ENCODE measurements at regions not wholly inside any gene's neighbourhood (a gene's known extent, or its start where the extent isn't known, plus 50 kb on each side); places are given as distances from the start of the nearest gene placed in this dataset.

- intact Hi-C loops (cut with micrococcal nuclease) = no loop called here
- Histone ChIP-seq H3K9me1 (replicated peaks; ENCODE audit: control insufficient read depth, extremely low read depth, insufficient read depth, low read length) (no peaks in the 10 kb centered on the region), H3K4me3 (replicated peaks in 1 of 3; ENCODE audit: insufficient read depth in 1 of 3, low read depth in 1 of 3, low read length in 3 of 3) (no peak overlapping the region), H3K4me1 (ENCODE audit: control insufficient read depth, extremely low read depth, insufficient read depth, low read length) (no peaks in the 10 kb centered on the region), H3K9ac (replicated peaks; ENCODE audit: extremely low read depth, insufficient read depth, low read length) (no peak overlapping the region), H3K27ac (ENCODE audit: insufficient read depth, low read depth, low read length) (no peak overlapping the region), H2AFZ (ENCODE audit: low read depth, low read length) (no peak overlapping the region), H3K9me3 (replicated peaks; ENCODE audit: control insufficient read depth, insufficient read depth, low read length) (no peaks in the 10 kb centered on the region), H3K79me2 (ENCODE audit: control insufficient read depth, insufficient read depth, low read length) (no peaks in the 10 kb centered on the region), H4K20me1 (replicated peaks; ENCODE audit: control insufficient read depth, extremely low read depth, insufficient read depth, low read length) (no peaks in the 10 kb centered on the region), H3K4me2 (ENCODE audit: insufficient read depth, low read length) (no peak overlapping the region), H3K27me3 (ENCODE audit: control insufficient read depth in 2 of 2, insufficient read depth in 2 of 2, low read length in 2 of 2) (peaks cover 0 to 4% of the 10 kb centered on the region in 2 experiments), H3K36me3 (ENCODE audit: control insufficient read depth in 2 of 2, extremely low read depth in 1 of 2, insufficient read depth in 2 of 2, low read length in 2 of 2) (no peaks in the 10 kb centered on the region)
- ChIA-PET POLR2A (no interaction called here), CTCF (no interaction called here)
- TF ChIP-seq GATA2 (IDR thresholded peaks at IDR 0.05; ENCODE audit: insufficient read depth, insufficient read length, low read depth, low read length) (no peak), POLR2AphosphoS5 (IDR thresholded peaks at IDR 0.05; ENCODE audit: insufficient read depth, low read depth, low read length) (no peak), FOS (IDR thresholded peaks at IDR 0.05; ENCODE audit: borderline replicate concordance, insufficient read depth, low read length) (no peak), MYC (IDR thresholded peaks at IDR 0.05; ENCODE audit: low read depth, low read length) (no peak), CTCF (IDR thresholded peaks at IDR 0.05; ENCODE audit: extremely low read depth in 1 of 2, insufficient read depth in 1 of 2, low read depth in 1 of 2, low read length in 2 of 2) (no peak)
- TF ChIP-seq, protein P1, sequence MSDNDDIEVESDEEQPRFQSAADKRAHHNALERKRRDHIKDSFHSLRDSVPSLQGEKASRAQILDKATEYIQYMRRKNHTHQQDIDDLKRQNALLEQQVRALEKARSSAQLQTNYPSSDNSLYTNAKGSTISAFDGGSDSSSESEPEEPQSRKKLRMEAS (IDR thresholded peaks at IDR 0.05; ENCODE audit: insufficient read depth, insufficient read length) = no peak
- DNase-seq (ENCODE audit: low read depth, low spot score) = no peak
- BruUV-seq (replicated peaks) = no TSS peak
- FAIRE-seq = no peak
- dilution Hi-C loops (cut with MboI; ENCODE audit: extremely low pct_ligation_motif_present, low sequenced_read_pairs) = no loop called here
These were observed 387.1 kb downstream of the ZSWIM6 start for GRCh38 chr5:61719124-61719523.

GRCh38 chr5:61720829-61721228, 388.8 kb downstream of the ZSWIM6 start:
- Histone ChIP-seq H3K27ac (ENCODE audit: insufficient read depth, low read depth, low read length) (no peak overlapping the region), H4K20me1 (replicated peaks; ENCODE audit: control insufficient read depth, extremely low read depth, insufficient read depth, low read length) (no peaks in the 10 kb centered on the region), H3K4me1 (ENCODE audit: control insufficient read depth, extremely low read depth, insufficient read depth, low read length) (no peaks in the 10 kb centered on the region), H3K36me3 (ENCODE audit: control insufficient read depth in 2 of 2, extremely low read depth in 1 of 2, insufficient read depth in 2 of 2, low read length in 2 of 2) (no peaks in the 10 kb centered on the region), H3K27me3 (ENCODE audit: control insufficient read depth in 2 of 2, insufficient read depth in 2 of 2, low read length in 2 of 2) (peaks cover 0 to 6% of the 10 kb centered on the region in 2 experiments), H3K9me1 (replicated peaks; ENCODE audit: control insufficient read depth, extremely low read depth, insufficient read depth, low read length) (no peaks in the 10 kb centered on the region), H3K9ac (replicated peaks; ENCODE audit: extremely low read depth, insufficient read depth, low read length) (no peak overlapping the region), H3K79me2 (ENCODE audit: control insufficient read depth, insufficient read depth, low read length) (no peaks in the 10 kb centered on the region), H3K9me3 (replicated peaks; ENCODE audit: control insufficient read depth, insufficient read depth, low read length) (no peaks in the 10 kb centered on the region), H3K4me2 (ENCODE audit: insufficient read depth, low read length) (no peak overlapping the region), H2AFZ (ENCODE audit: low read depth, low read length) (no peak overlapping the region), H3K4me3 (replicated peaks in 1 of 3; ENCODE audit: insufficient read depth in 1 of 3, low read depth in 1 of 3, low read length in 3 of 3) (no peak overlapping the region)
- no TSS peak for BruUV-seq (replicated peaks)
- TF ChIP-seq MYC (IDR thresholded peaks at IDR 0.05; ENCODE audit: low read depth, low read length) = no peak
- no peak for FAIRE-seq
- no peak for DNase-seq (ENCODE audit: low read depth, low spot score)
- ChIA-PET CTCF (no interaction called here), POLR2A (no interaction called here)
- intact Hi-C loops (cut with micrococcal nuclease) (no loop called here), dilution Hi-C loops (cut with MboI; ENCODE audit: extremely low pct_ligation_motif_present, low sequenced_read_pairs) (no loop called here)
